Activated CD4-positive, alpha-beta T cell treated with anti-CD3 and anti-CD28 coated beads, Interleukin-2, amount 50 U/mL, for 16 hours (primary cell): ENCODE measurements at regions not wholly inside any gene's neighbourhood (a gene's known extent, or its start where the extent isn't known, plus 50 kb on each side); places are given as distances from the start of the nearest gene placed in this dataset.

Experiments
- DNase-seq: peaks from one replicate; pipeline ENCODE4 v3.0.0-alpha.2; 2020

GRCh38 chr6:43840490-43841218 lies 70.6 kb downstream of the VEGFA start:
- no peak for DNase-seq

GRCh38 chr6:43838276-43839036 lies 68.4 kb downstream of the VEGFA start:
- DNase-seq = peak; percentile 9

DNA sequence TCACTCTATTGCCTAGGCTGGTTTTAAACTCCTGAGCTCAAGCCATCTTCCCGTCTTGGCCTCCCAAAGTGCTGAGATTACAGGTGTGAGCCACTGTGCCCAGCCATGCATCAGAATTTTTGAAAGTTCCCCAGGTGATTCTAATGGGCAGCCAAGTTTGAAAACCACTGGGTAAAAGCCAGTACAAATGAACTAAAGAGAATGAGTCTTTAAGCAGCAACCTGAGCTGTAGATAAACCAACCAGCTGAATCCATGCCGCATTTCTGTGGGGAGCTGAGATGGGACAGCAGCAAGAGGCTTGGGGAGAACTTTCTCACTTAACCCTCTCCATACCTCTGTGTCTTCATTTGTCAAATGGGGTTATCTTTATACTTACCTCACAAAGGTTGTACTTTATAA lies 67.5 kb downstream of the VEGFA start:
- DNase-seq = no peak

DNA sequence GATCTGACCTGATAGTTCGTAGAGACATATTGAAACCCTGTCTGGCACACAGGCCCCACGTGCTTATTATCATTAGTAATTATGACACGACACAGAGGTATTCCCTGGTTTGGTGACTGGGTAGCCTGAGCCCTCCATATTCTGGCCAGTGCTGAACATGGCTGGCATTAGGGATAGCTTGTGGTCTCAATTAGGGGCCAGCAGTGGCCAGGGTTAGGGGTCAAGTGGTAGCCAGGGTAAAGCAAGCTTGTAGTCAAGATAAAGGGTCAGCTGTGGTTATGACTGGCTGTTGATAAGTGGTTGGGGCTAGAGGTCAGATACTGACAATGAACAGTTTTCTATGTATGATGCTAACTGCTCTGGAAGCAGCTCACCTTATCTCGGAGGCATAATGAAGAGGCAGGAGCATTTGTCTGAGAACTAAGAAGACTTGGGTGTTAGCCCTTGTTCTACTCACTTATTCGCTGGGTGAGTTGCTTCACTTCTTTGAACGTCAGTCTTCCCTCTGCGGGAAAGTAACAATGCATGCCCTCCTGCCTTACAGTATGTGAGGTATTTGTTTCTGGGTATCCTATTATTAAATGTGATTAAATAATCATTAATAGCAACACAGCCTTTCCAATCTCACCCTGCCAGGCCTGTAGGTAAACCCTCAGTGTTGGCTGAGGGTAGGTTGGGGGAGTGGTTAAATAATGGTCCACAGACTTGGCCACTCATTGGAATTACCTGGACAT lies 66.7 kb downstream of the VEGFA start:
- no peak for DNase-seq
